GM19099 (cell line): ENCODE measurements at regions not wholly inside any gene's neighbourhood (a gene's known extent, or its start where the extent isn't known, plus 50 kb on each side); places are given as distances from the start of the nearest gene placed in this dataset.

ENCODE experiments used
- POLR2A ChIP-seq: IDR thresholded peaks from 3 replicates; pipeline ENCODE4 v1.6.1; 2011; ENCODE audit warnings: low read depth; ENCODE audit not compliant: insufficient read length; ENCODE audit errors: extremely low read depth

DNA sequence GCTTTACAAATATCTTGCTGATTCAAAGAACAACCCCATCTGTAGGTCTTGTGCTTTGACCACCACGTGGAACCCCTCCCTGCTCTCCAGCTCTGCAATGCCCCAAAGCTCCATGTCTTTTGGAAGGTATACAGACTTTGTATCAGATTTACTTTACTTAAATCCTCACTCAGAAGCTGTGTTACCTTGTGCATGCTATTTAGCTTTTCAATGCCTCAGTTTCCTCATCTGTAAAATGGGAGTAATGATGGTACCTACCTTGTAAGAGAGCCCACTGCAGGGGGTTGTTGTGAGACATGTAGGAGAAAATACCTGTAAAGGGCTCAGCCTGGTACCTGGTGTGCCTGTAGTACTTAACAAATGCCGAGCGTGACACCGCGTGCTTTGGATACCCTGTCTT is 200.2 kb upstream of the CHD6 start:
- no peak for TF ChIP-seq POLR2A

DNA sequence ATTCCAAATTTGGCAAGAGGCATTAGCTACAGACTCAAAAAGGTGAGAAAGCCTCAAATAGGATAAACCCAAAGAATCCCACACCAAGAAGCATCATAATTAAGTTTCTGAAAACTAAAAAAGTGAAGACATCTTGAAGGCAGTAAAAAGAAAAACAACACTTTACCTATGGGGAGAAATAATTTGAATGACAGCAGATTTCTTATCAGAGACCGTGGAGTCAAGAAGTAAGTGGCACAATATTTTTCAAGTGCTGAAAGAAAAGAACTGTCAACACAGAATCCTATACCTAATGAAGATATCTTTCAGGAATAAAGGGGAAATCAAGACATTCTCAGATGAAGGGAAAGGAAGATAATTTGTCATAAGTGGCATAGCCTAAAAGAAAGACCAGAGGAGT is 193.3 kb upstream of the CHD6 start:
- no peak for TF ChIP-seq POLR2A

DNA sequence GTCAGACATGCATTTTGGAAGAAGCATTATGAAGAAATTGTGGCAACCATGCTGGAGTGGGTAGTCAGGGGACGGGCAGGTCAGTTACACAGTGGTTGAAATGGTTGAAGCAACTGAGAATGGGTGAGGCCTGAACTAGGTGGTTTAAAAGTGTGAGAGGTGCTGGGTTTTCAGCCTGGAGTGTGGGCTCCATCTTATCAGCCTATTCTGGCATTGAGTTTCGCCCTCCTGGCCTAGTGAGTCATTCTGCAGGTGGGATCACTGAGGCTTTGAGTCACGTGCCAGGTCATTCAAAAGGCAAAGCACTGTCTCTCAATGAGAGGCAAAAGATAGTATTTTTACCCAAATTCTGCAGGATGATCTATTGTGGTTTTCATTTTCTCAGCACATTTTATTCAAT is 181.9 kb upstream of the CHD6 start:
- TF ChIP-seq POLR2A: no peak

DNA sequence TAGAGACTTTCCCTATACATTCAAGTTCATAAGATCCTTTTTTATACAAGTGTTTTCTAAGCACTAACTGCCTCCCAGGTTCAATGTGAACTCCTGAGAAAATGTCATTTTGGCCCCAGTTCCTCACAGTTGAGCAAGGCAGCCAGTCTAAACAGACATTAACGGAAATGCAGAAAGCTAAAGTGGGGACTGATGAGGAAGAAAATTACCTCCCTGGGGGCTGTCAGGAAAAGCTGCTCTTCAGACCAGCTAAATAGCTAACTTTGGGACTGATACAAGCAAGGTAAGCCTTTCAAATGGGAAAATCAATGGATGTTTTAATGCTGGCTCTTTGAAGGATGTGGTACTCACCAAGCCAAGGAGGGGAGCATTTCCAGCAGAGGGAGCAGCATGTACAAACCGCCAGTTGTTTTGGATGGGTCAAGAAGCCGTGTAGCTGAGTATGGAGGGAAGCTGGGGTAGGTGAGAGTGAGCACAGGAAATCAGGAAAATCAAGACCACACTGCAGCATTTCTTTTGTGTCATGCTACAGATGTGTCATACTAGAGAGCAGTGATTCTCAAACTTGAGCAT is 180.8 kb upstream of the CHD6 start:
- TF ChIP-seq POLR2A: no peak

DNA sequence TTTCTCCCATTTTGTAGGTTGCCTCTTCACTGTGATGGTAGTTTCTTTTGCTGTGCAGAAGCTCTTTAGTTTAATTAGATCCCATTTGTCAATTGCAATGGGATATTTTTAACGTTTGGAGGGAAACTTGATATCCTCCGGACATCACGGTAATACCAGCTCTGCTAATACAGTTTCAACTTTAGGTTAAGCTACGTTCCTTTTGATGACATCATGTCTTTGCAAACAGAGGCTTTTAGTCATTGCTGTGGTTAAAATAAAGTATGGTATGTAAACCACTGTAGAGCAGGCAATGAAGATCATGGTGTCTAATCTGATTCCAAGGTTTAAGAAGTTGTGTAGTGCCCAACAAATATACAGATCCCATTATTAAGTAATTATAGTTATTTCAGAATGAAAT is 168.0 kb upstream of the CHD6 start:
- no peak for TF ChIP-seq POLR2A

DNA sequence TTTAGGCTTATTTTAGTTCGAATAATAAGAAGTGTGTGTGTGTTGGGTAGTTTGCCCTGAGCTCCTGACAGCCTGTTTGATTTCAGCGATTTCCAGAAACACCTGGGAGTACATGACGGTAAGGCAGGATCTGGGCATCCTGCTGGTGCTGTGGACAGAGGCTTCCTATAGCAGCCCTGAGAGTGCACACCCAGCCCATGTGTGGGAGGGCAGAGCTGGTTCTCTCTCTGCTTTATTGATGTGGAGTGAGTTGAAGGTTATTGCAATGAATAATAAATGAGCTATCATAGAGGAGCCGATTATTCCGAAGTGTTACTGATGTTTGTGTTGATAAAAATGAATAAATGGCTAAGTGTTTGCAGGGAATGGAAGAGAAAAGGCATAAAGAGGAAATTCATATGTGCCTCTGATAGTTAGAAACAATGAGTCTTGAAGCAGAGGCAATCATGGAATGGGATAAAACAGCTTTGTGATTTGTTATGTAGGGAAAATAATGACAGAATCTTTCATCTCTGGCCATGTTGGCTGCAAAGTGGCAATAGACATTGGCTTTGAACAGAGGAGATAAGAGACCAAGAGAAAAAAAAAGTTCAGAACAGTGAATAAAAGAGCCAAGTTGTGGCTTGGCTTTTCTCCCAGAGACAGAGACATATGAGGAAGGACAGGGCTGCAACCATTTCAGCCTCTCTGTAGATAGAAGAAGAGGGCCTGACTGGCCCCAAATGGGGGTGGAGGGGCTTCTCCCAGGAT is 166.2 kb upstream of the CHD6 start:
- TF ChIP-seq POLR2A: no peak

DNA sequence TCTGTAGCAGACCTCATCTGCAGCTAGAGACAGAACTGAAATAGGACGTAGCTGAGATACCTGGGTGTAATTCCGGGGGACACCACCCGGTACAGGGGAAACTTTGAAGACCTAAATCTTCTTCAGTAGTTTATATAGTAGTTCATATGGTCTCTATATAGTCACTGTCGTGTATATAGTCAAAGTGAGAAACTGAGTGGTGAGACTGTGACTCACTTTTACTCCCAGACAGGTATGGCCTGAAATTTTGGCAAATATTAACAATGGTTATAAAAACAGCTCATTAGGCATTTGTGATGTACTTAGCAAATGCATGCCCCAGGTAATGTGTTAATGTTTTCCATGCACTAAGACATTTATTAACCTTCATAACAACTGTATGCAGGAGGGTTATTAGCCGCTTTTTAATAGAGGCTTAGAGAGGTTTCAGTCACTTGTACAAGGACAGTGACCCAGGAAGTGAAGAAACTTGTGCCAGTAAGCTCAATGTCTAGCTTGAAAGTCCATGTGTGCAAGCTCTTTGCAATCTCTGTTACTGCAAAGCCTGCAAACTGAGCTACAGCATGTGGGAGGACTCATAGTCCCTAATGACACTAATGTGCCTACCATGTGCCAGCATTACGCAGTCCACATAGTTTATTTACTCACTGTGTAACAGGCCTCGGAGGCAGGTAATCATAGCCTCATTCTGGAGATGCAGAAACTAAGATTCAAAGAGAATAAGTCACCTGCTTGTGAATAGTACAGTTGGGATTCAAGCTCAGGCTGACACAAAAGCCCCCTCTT is 165.4 kb upstream of the CHD6 start:
- TF ChIP-seq POLR2A: no peak

DNA sequence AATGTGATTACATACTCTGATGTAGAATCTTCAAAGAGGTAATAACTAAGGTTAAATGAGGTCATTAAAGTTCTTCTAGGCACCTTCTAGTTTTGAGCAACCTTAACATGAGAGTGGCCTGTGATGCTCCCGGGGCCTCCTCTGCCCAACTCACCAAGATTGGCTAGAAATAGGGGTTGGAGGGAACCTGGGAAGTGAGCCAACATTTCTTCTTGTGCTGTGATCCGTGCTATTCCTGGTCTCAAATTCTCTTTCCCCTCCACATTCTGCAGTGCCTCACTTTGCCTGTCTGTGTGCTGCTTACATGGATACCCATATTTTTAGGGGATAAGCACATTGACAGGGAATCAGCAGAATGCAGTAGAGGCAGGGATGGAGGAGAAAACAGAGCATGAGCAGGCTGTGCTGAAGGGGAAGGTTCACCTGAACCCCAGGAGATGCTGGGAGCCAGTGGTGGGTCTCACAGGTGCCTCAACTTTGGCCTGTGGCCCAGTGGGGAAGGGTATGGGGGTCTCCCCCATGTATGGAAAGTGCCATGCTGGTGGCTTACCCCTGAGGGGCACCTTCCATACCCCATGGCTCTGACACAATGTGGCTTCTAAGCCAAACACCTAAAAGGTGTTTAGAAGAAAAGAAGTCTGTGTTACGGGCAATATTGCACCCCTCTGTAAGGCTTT is 164.7 kb upstream of the CHD6 start:
- TF ChIP-seq POLR2A: no peak

DNA sequence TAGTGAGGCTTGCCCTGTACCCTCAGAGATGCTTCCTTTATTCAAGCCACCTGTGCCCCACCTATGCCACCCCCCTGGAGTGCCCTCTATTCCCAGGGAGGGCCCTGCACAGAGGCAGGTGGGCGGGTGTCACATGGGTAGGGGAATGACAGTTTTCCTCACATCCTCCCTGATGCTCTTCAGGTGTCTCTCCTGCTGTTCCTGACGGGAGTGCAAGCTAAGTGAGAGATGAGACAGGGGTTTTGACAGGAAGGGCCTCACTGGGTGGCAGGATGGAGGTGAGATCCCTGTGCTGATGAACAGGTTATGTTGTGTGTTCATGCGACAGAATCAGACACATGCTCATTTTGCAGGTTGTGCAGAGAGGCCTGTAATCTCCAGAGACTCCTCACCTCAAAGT is 164.1 kb upstream of the CHD6 start:
- no peak for TF ChIP-seq POLR2A

DNA sequence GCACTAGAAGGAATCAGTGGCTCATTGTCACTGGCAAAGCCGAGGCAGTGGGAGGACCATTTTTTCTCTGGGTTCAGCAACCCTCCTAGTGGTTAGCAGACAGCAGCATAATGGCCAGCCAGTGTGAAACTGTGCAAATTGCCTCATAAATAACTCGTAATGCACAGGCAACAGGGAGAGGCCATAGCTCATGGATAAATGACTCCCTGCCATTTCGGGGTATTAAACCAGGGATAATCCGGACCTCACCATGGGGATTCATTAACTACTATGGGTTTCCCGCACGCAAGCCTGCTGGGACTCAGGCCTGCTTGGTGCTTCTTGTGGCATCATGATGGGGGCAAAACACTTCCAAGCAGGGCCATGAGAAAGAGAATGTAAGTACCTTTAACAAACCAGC is 158.2 kb upstream of the CHD6 start:
- TF ChIP-seq POLR2A: no peak

DNA sequence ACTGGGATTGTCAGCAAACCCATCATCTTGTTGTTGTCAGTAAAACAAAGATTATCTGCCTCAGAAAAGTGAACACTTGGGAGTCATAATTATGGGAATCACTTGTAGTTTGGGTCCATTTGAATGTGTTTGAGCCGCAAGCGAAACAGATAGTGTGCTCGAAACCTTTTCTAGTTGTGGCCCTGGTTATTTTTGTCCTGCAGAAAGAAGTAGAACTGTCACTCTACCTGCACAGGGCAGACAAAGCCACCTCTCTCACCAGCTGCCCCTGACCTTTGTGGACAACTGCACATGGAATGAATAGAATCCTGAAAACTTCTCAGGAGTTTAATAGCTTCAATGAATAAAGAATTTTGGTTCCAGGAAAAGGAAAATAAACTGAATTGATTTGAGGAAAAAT is 156.1 kb upstream of the CHD6 start:
- no peak for TF ChIP-seq POLR2A

DNA sequence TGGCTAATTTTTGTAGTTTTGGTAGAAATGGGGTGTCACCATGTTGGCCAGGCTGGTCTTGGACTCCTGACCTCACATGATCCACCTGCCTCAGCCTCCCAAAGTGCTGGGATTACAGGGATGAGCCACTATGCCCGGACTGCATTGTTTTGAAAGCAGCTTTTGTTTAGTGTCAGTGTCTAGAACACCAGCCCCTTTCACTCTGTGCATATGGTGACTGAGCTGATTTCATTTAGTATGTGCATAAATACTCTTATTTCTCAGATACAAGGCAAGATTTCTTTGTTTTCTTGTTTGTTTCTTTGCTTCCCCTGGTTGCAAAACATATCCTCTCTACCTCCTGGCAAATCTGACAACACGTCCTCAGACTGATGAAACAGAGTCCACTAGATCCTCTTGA is 152.8 kb upstream of the CHD6 start:
- no peak for TF ChIP-seq POLR2A

DNA sequence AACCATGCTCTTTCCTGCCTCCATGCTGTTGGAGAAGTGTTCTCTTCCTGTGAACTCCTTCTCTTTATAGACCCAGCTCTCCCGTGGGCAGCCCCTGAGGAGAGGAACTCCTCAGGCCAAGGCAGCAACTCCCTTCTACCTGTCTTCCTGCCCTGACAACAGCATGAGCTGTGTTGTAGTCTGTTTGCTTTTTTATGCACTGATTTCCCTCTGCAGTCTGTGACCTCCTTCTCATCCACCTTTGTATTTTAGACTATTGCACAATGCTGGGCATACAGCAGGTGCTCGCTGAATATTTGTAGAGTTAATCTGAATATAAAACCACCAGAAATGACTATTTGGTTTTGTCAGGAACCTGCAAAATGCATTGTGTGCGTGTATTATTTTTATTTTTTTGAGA is 152.2 kb upstream of the CHD6 start:
- TF ChIP-seq POLR2A: no peak

DNA sequence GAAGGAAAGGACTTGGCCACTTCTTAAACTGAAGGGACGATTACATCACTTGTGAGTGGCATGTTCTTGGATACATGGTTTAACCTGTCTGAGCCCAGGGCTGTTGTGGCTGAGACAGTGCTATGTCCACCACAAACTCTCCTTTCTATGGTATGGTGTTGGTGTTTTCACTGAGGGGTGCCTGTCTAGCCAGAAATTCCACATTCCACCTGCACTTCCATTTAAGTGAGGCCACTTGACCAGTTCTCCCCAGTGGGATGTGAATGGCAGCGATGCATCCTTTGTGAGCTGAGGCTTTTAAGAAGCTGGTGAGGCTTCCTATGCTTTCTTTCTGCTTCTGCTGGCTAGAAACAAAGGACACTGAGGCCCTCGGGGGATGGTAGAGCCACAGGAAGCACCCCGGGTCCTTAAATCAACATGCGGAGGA is 151.4 kb upstream of the CHD6 start:
- no peak for TF ChIP-seq POLR2A

DNA sequence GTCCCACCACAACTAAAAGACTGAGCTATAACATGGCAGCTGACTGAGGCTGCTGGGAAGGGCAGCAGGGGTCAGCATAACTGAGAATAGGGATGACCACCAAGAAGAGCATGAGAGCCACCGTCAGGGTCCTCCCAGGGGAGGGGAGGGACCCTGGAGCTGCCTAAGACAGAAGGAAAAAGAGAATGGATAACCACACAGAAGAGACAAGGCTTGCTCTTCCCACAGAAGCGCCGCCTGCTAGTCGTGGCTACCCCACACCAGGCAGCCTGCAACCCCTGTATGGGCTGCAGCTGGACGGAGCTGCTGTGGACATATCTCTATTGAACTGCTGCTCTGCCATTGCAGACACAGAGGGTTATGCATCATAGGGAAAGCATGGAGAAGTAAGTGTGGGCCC is 132.0 kb upstream of the CHD6 start:
- TF ChIP-seq POLR2A: no peak
